K562 (cell line): ENCODE measurements at regions not wholly inside any gene's neighbourhood (a gene's known extent, or its start where the extent isn't known, plus 50 kb on each side); places are given as distances from the start of the nearest gene placed in this dataset.

ENCODE experiments used
- EWSR1 ChIP-seq: fragments of 450-650 bp; IDR thresholded peaks from 2 replicates; pipeline ENCODE4 v1.6.1; 2018; ENCODE audit warnings: borderline replicate concordance, mild to moderate bottlenecking, low read depth, moderate library complexity; ENCODE audit not compliant: partially characterized antibody
- KLF1 ChIP-seq: fragments of 450-650 bp; IDR thresholded peaks from 2 replicates; pipeline ENCODE4 v1.6.1; 2016; ENCODE audit warnings: missing genetic modification characterization, missing compliant biosample characterization
- MBD2 ChIP-seq: sonication (generic); IDR thresholded peaks from 2 replicates; pipeline ENCODE4 v1.6.1; 2016; ENCODE audit warnings: low read depth, borderline replicate concordance
- NONO ChIP-seq, 2 experiments: fragments of 200-400 bp in 1 of 2; fragments of 450-650 bp in 1 of 2; formaldehyde crosslinking in 1 of 2; IDR thresholded peaks; 2 replicates each; pipeline ENCODE4 v1.6.1; 2017; ENCODE audit warnings: low read depth in 2 of 2, mild to moderate bottlenecking in 2 of 2, moderate library complexity in 2 of 2, low read length in 1 of 2
- RHOXF2B ChIP-seq: fragments of 250-450 bp; sonication (Bioruptor Pico); conservative IDR thresholded peaks from 2 replicates; pipeline ENCODE4 v1.5.1; 2021
- SP1 ChIP-seq: sonication (generic); formaldehyde crosslinking; IDR thresholded peaks from 2 replicates; pipeline ENCODE4 v1.8.1; 2022; ENCODE audit warnings: mild to moderate bottlenecking, missing genetic modification reagents
- ZSCAN29 ChIP-seq: fragments of 450-650 bp; IDR thresholded peaks from 2 replicates; pipeline ENCODE4 v1.6.1; 2017
- TF ChIP-seq, protein P1 (sequence below), 2 experiments: fragments of 450-650 bp; IDR thresholded peaks; 2 replicates each; pipeline ENCODE4 v1.6.1; 2016
- TF ChIP-seq, protein P2 (sequence below): IDR thresholded peaks from 2 replicates; pipeline ENCODE4 v1.6.1; 2011; ENCODE audit warnings: borderline replicate concordance, low read depth, mild to moderate bottlenecking, moderate library complexity, low read length; ENCODE audit not compliant: insufficient read depth, poor library complexity, severe bottlenecking
- TF ChIP-seq, protein P3 (sequence below): sonication (generic); formaldehyde crosslinking; IDR thresholded peaks from 2 replicates; pipeline ENCODE4 v1.8.0; 2022; ENCODE audit warnings: mild to moderate bottlenecking, missing genetic modification reagents

DNA sequence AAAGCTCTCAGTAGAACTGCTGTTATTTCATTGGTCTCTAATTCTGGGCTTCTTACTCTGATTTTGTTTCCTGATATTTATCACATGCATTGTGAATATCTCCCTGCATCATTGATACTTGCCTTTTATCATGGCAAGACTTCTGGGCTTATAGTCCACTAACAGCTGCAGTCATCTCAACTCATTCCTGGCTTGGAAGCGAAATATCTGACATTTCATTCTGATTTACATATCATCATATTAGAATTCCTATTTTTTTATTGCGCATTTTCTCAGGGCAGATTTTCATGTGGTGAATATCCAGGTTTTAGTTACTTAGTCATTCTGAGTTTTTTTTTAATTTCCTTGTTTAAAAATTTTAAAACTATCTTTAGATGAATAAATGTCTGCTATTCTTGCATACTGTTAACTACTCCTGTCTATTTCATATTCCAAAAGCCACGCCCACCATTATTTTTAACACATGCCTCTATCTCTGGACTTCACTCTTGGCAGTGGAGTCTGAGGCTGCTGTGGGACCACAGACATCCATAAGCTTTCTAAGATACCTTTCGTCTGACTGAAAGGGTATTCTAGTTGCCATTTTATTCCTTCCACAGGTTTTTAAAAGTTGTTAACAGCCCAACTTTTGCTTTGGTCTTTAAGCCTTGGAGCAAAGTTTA lies 164.5 kb downstream of the IRS1 start (continued):
- TF ChIP-seq, protein P1, sequence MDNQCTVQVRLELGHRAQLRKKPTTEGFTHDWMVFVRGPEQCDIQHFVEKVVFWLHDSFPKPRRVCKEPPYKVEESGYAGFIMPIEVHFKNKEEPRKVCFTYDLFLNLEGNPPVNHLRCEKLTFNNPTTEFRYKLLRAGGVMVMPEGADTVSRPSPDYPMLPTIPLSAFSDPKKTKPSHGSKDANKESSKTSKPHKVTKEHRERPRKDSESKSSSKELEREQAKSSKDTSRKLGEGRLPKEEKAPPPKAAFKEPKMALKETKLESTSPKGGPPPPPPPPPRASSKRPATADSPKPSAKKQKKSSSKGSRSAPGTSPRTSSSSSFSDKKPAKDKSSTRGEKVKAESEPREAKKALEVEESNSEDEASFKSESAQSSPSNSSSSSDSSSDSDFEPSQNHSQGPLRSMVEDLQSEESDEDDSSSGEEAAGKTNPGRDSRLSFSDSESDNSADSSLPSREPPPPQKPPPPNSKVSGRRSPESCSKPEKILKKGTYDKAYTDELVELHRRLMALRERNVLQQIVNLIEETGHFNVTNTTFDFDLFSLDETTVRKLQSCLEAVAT (IDR thresholded peaks at IDR 0.05): no peak
- TF ChIP-seq SP1 (no peak), MBD2 (no peak), ZSCAN29 (no peak), NONO (IDR thresholded peaks at IDR 0.05; ENCODE audit: low read depth in 2 of 2, low read length in 1 of 2) (no peak), KLF1 (tag) (no peak), RHOXF2B (CRISPR knock-in tag) (no peak), EWSR1 (no peak)
- TF ChIP-seq, protein P2, sequence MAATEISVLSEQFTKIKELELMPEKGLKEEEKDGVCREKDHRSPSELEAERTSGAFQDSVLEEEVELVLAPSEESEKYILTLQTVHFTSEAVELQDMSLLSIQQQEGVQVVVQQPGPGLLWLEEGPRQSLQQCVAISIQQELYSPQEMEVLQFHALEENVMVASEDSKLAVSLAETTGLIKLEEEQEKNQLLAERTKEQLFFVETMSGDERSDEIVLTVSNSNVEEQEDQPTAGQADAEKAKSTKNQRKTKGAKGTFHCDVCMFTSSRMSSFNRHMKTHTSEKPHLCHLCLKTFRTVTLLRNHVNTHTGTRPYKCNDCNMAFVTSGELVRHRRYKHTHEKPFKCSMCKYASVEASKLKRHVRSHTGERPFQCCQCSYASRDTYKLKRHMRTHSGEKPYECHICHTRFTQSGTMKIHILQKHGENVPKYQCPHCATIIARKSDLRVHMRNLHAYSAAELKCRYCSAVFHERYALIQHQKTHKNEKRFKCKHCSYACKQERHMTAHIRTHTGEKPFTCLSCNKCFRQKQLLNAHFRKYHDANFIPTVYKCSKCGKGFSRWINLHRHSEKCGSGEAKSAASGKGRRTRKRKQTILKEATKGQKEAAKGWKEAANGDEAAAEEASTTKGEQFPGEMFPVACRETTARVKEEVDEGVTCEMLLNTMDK: no peak
- TF ChIP-seq, protein P3, sequence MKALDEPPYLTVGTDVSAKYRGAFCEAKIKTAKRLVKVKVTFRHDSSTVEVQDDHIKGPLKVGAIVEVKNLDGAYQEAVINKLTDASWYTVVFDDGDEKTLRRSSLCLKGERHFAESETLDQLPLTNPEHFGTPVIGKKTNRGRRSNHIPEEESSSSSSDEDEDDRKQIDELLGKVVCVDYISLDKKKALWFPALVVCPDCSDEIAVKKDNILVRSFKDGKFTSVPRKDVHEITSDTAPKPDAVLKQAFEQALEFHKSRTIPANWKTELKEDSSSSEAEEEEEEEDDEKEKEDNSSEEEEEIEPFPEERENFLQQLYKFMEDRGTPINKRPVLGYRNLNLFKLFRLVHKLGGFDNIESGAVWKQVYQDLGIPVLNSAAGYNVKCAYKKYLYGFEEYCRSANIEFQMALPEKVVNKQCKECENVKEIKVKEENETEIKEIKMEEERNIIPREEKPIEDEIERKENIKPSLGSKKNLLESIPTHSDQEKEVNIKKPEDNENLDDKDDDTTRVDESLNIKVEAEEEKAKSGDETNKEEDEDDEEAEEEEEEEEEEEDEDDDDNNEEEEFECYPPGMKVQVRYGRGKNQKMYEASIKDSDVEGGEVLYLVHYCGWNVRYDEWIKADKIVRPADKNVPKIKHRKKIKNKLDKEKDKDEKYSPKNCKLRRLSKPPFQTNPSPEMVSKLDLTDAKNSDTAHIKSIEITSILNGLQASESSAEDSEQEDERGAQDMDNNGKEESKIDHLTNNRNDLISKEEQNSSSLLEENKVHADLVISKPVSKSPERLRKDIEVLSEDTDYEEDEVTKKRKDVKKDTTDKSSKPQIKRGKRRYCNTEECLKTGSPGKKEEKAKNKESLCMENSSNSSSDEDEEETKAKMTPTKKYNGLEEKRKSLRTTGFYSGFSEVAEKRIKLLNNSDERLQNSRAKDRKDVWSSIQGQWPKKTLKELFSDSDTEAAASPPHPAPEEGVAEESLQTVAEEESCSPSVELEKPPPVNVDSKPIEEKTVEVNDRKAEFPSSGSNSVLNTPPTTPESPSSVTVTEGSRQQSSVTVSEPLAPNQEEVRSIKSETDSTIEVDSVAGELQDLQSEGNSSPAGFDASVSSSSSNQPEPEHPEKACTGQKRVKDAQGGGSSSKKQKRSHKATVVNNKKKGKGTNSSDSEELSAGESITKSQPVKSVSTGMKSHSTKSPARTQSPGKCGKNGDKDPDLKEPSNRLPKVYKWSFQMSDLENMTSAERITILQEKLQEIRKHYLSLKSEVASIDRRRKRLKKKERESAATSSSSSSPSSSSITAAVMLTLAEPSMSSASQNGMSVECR (CRISPR knock-in tag): no peak
